Ishikawa (cell line): ENCODE measurements at regions not wholly inside any gene's neighbourhood (a gene's known extent, or its start where the extent isn't known, plus 50 kb on each side); places are given as distances from the start of the nearest gene placed in this dataset.

Experiments used
- TAF1 ChIP-seq: IDR thresholded peaks from 2 replicates; pipeline ENCODE4 v1.6.1; 2012; ENCODE audit warnings: low read depth, mild to moderate bottlenecking
- USF1 ChIP-seq: IDR thresholded peaks from 2 replicates; pipeline ENCODE4 v1.6.1; 2012
- TF ChIP-seq, protein P1 (sequence below): IDR thresholded peaks from 2 replicates; pipeline ENCODE4 v1.6.1; 2012

DNA sequence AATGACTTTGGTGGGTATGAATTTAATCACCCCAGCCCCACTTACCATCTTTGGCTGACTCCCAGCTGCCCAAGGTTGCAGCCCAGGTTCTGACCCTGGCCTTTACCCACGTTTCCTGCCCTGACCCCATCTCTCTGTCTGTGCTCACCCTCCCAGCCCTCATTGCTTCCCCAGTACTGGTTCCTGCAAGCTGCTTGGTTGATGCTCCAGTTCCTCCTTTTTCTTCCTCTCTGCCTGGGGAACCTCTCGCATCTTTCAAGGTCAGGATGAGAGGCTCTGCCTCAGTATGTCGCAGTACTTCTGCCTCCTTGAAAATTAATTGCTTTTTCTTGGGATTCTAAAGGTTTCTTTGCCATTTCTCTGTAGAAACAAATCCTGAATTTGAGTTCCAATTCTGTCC is 263.8 kb upstream of the ZNF32 start:
- no peak for TF ChIP-seq USF1
- TF ChIP-seq, protein P1, sequence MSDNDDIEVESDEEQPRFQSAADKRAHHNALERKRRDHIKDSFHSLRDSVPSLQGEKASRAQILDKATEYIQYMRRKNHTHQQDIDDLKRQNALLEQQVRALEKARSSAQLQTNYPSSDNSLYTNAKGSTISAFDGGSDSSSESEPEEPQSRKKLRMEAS: no peak
- TF ChIP-seq TAF1: no peak
